Karpas-422 (cell line): ENCODE measurements at regions not wholly inside any gene's neighbourhood (a gene's known extent, or its start where the extent isn't known, plus 50 kb on each side); places are given as distances from the start of the nearest gene placed in this dataset.

Experiments used
- DNase-seq: peaks from one replicate; pipeline ENCODE4 v3.0.0-alpha.2; 2015
- H2AFZ ChIP-seq: fragments of 200-600 bp; sonication (generic); 2 replicates; pipeline ENCODE4 v1.6.1; 2014; ENCODE audit warnings: antibody characterized with exemption, low read length, mixed read lengths
- H3K27ac ChIP-seq: fragments of 200-600 bp; sonication (generic); 2 replicates; pipeline ENCODE4 v1.5.1; 2014; ENCODE audit warnings: mild to moderate bottlenecking, low read length, moderate library complexity
- H3K27me3 ChIP-seq: fragments of 200-600 bp; sonication (generic); 2 replicates; pipeline ENCODE4 v1.6.1; 2014; ENCODE audit warnings: low read length, mixed read lengths
- H3K36me3 ChIP-seq: fragments of 200-600 bp; sonication (generic); 2 replicates; pipeline ENCODE4 v1.6.1; 2014; ENCODE audit warnings: low read length, mixed read lengths; ENCODE audit not compliant: insufficient read depth
- H3K4me1 ChIP-seq: fragments of 200-600 bp; sonication (generic); 2 replicates; pipeline ENCODE4 v1.6.1; 2014; ENCODE audit warnings: mild to moderate bottlenecking, low read length, mixed read lengths
- H3K4me2 ChIP-seq: fragments of 200-600 bp; sonication (generic); 2 replicates; pipeline ENCODE4 v1.6.1; 2014; ENCODE audit warnings: low read length, low read depth, mild to moderate bottlenecking; ENCODE audit not compliant: poor library complexity, severe bottlenecking
- H3K4me3 ChIP-seq: fragments of 200-600 bp; sonication (generic); 2 replicates; pipeline ENCODE4 v1.5.1; 2014; ENCODE audit warnings: mild to moderate bottlenecking, antibody characterized with exemption, low read length, mixed read lengths
- H3K79me2 ChIP-seq: fragments of 200-600 bp; sonication (generic); 2 replicates; pipeline ENCODE4 v1.6.1; 2014; ENCODE audit warnings: mild to moderate bottlenecking, low read length, mixed read lengths
- H3K9ac ChIP-seq: fragments of 200-600 bp; sonication (generic); 2 replicates; pipeline ENCODE4 v1.6.0; 2014; ENCODE audit warnings: low read length
- H3K9me2 ChIP-seq: fragments of 200-600 bp; sonication (generic), shearing (Covaris generic); replicated peaks from 2 replicates; pipeline ENCODE4 v1.6.0; 2014; ENCODE audit warnings: mild to moderate bottlenecking, low read length, moderate library complexity; ENCODE audit not compliant: insufficient read depth
- H3K9me3 ChIP-seq: fragments of 300-700, 200-600 bp; sonication (generic); 2 replicates; pipeline ENCODE4 v1.6.1; 2014; ENCODE audit warnings: low read length, mixed read lengths
- H4K20me1 ChIP-seq: fragments of 200-600 bp; sonication (generic); 2 replicates; pipeline ENCODE4 v1.6.1; 2014; ENCODE audit warnings: mild to moderate bottlenecking, antibody characterized with exemption, low read length, low read depth; ENCODE audit not compliant: insufficient read depth

DNA sequence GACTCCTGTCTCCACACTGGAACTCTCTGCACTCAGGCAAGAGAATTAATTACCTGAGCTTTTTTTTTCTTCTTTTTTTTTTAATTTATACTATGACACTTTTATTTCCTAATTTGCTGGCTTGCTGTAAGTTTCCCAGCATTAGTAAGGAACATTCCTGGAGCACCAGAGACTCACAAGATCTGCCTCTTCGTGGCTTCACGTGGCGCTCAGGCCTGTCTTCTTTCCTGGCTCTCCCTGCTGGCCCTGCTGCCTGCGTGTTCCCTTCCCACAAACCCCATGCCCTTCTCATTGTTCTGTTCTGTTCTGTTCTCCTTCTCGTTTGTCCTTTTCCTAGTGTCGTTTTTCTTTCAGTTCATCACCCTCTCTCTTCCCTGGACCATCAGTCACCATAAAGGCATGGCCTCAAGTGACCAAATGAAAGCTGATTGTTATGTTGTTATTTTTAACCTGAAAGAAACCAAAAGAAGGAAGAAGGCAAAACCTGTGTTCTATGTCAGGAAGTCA, 591.6 kb upstream of the PFKP start:
- no peak overlapping the region for H2AFZ ChIP-seq
- H3K36me3 ChIP-seq, result no peaks in the 10 kb centered on the region
- no peaks in the 10 kb centered on the region for H4K20me1 ChIP-seq
- peaks cover 10% of the 10 kb centered on the region for H3K4me1 ChIP-seq
- H3K4me2 ChIP-seq, result no peak overlapping the region
- no peak overlapping the region for H3K4me3 ChIP-seq
- no peak overlapping the region for H3K27ac ChIP-seq
- DNase-seq, result peak; percentile 41
- H3K9me2 ChIP-seq, result no peaks in the 10 kb centered on the region
- no peaks in the 10 kb centered on the region for H3K79me2 ChIP-seq
- no peaks in the 10 kb centered on the region for H3K27me3 ChIP-seq
- H3K9me3 ChIP-seq, result no peaks in the 10 kb centered on the region
- no peak overlapping the region for H3K9ac ChIP-seq

DNA sequence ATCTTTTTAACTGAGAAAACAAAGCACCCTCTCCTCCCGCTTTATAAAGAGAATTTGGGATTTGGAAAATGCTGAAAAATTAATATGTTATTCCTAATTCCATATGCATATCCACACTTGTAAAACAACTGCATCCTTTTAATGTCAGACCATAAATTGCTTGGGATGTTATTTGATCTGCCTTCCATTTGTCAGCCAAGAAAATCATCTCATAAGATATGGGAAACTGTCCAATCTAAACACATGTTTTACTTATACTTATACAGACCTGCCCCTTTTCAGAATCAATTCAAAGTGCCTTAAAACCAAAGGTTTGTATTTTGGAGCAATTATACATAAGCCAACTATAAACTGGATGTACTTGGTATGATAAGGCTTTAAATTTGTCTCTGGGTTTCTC, 595.5 kb upstream of the PFKP start:
- Histone ChIP-seq H3K27ac (no peak overlapping the region), H3K4me2 (no peak overlapping the region), H4K20me1 (no peaks in the 10 kb centered on the region), H3K27me3 (no peaks in the 10 kb centered on the region), H3K9me3 (no peaks in the 10 kb centered on the region), H2AFZ (no peak overlapping the region), H3K4me1 (peaks cover 10% of the 10 kb centered on the region), H3K36me3 (no peaks in the 10 kb centered on the region), H3K4me3 (no peak overlapping the region), H3K9ac (no peak overlapping the region), H3K9me2 (no peaks in the 10 kb centered on the region), H3K79me2 (no peaks in the 10 kb centered on the region)
- DNase-seq, result no peak

DNA sequence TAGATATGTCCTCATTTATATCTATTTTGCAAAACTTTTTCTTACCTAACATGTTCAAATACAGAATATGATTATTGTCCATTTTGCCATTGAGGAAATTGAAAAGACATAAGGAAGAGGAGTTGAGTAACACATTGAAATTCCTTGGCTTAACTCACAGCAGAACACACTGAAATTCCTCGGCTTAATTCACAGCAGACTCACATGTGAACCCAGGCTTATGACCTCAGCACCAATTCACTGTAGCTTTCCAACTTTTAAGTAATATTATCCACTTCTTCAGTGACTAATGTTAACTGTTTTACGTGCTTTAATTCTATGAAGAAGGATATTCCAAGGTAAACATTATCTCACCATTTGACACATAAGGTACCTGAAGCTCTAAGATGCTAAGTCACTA, 597.5 kb upstream of the PFKP start:
- no peaks in the 10 kb centered on the region for H4K20me1 ChIP-seq
- H3K4me1 ChIP-seq, result peaks cover 5% of the 10 kb centered on the region
- no peak overlapping the region for H3K27ac ChIP-seq
- H3K9me3 ChIP-seq, result no peaks in the 10 kb centered on the region
- no peak overlapping the region for H3K4me3 ChIP-seq
- no peaks in the 10 kb centered on the region for H3K36me3 ChIP-seq
- no peaks in the 10 kb centered on the region for H3K9me2 ChIP-seq
- H3K79me2 ChIP-seq, result no peaks in the 10 kb centered on the region
- H3K9ac ChIP-seq, result no peak overlapping the region
- H2AFZ ChIP-seq, result no peak overlapping the region
- DNase-seq, result no peak
- H3K4me2 ChIP-seq, result no peak overlapping the region
- no peaks in the 10 kb centered on the region for H3K27me3 ChIP-seq

GRCh38 chr10:2464483-2464882, 602.9 kb upstream of the PFKP start:
- H3K79me2 ChIP-seq, result no peaks in the 10 kb centered on the region
- DNase-seq, result no peak
- H3K9me2 ChIP-seq, result no peaks in the 10 kb centered on the region
- H4K20me1 ChIP-seq, result no peaks in the 10 kb centered on the region
- no peak overlapping the region for H3K27ac ChIP-seq
- no peak overlapping the region for H3K9ac ChIP-seq
- no peak overlapping the region for H3K4me3 ChIP-seq
- H2AFZ ChIP-seq, result no peak overlapping the region
- H3K27me3 ChIP-seq, result no peaks in the 10 kb centered on the region
- peaks cover 5% of the 10 kb centered on the region for H3K4me1 ChIP-seq
- no peaks in the 10 kb centered on the region for H3K36me3 ChIP-seq
- no peaks in the 10 kb centered on the region for H3K9me3 ChIP-seq
- H3K4me2 ChIP-seq, result no peak overlapping the region

GRCh38 chr10:2463316-2463715, 604.0 kb upstream of the PFKP start:
- Histone ChIP-seq H3K27ac (no peak overlapping the region), H3K9ac (no peak overlapping the region), H3K9me3 (no peaks in the 10 kb centered on the region), H3K27me3 (no peaks in the 10 kb centered on the region), H3K4me1 (peaks cover 5% of the 10 kb centered on the region), H3K9me2 (no peaks in the 10 kb centered on the region), H3K79me2 (no peaks in the 10 kb centered on the region), H2AFZ (no peak overlapping the region), H4K20me1 (no peaks in the 10 kb centered on the region), H3K36me3 (no peaks in the 10 kb centered on the region), H3K4me2 (no peak overlapping the region), H3K4me3 (no peak overlapping the region)
- no peak for DNase-seq

- Histone ChIP-seq H2AFZ (no peak overlapping the region), H3K9me3 (no peaks in the 10 kb centered on the region), H3K9ac (no peak overlapping the region)
Measured at GRCh38 chr10:2462581-2462980, 604.8 kb upstream of the PFKP start.

DNA sequence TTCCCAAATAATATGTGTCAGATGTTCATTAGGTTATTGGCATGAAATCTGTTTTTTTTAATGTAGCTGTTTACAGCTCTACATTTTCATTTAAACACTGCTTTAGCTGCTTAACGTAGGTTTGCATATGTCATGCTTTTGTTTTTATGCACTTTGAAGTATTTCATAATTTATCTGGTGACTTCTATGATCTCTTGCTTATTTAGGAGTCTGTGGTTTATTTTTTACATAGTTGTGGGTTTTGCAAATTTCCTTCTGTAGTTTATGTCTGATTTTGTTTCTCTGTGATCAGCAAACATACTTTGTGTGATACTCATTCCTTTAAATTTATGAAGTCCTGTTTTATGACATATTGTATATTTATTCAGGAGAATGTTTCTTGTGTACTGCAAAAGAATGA, 606.5 kb upstream of the PFKP start:
- Histone ChIP-seq H3K4me3 (no peak overlapping the region), H3K27me3 (no peaks in the 10 kb centered on the region), H3K9me3 (no peaks in the 10 kb centered on the region), H3K27ac (no peak overlapping the region), H3K4me2 (no peak overlapping the region), H3K9ac (no peak overlapping the region), H3K9me2 (no peaks in the 10 kb centered on the region), H4K20me1 (no peaks in the 10 kb centered on the region), H3K79me2 (no peaks in the 10 kb centered on the region), H3K36me3 (no peaks in the 10 kb centered on the region), H3K4me1 (peaks cover under 1% of the 10 kb centered on the region; the same call in 1 of the 2 replicates), H2AFZ (no peak overlapping the region)
- no peak for DNase-seq

More at GRCh38 chr10:2462581-2462980, 604.8 kb upstream of the PFKP start:
- no peak for DNase-seq
- Histone ChIP-seq H4K20me1 (no peaks in the 10 kb centered on the region), H3K27ac (no peak overlapping the region), H3K9me2 (no peaks in the 10 kb centered on the region), H3K27me3 (no peaks in the 10 kb centered on the region), H3K4me2 (no peak overlapping the region), H3K79me2 (no peaks in the 10 kb centered on the region), H3K4me1 (peaks cover 5% of the 10 kb centered on the region), H3K4me3 (no peak overlapping the region), H3K36me3 (no peaks in the 10 kb centered on the region)

DNA sequence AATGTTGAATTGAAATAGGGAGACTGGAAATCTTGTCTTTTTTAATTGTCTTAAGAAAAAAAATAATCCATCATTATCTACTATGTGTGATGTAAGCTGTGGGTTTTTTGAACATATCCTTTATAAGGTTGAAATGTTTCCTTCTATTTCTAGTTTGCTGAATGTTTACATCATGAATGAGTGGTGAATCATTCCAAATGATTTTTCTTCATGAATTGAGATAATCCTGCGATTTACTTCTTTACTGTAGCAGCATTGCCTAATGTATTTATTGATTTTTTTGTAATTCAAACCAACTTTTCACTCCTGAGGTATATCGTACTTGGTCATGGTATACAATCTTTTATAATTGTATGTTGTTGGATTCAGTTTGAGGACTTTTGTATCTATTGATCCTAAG, 607.6 kb upstream of the PFKP start:
- no peaks in the 10 kb centered on the region for H3K4me1 ChIP-seq
- no peaks in the 10 kb centered on the region for H3K27me3 ChIP-seq
- no peaks in the 10 kb centered on the region for H3K36me3 ChIP-seq
- H4K20me1 ChIP-seq, result no peaks in the 10 kb centered on the region
- DNase-seq, result no peak
- H3K9me3 ChIP-seq, result no peaks in the 10 kb centered on the region
- H2AFZ ChIP-seq, result no peak overlapping the region
- H3K27ac ChIP-seq, result no peak overlapping the region
- H3K4me2 ChIP-seq, result no peak overlapping the region
- no peaks in the 10 kb centered on the region for H3K79me2 ChIP-seq
- no peaks in the 10 kb centered on the region for H3K9me2 ChIP-seq
- H3K4me3 ChIP-seq, result no peak overlapping the region
- no peak overlapping the region for H3K9ac ChIP-seq

DNA sequence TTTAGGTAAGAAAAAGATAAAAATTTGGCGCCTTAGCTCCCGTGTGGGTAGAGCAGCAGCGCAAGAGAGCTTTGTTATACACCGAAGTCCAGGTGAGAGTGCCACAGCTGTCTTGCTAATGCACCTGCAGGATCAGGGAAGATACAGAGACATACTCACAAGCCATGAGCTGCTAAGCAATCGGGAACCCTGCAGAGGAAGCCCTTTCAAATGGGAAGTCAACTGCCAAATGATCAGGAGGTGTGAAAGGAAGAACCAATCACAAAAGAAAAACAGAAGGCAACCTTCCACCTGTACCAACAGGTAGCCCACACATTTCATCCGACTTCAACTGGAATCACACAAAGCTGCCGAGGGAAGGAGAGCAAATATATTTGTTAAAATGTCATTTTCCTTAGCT, 610.5 kb upstream of the PFKP start:
- H3K27ac ChIP-seq, result no peak overlapping the region
- no peaks in the 10 kb centered on the region for H3K27me3 ChIP-seq
- H3K4me3 ChIP-seq, result no peak overlapping the region
- H3K4me1 ChIP-seq, result no peaks in the 10 kb centered on the region
- no peak overlapping the region for H3K9ac ChIP-seq
- no peak overlapping the region for H3K4me2 ChIP-seq
- no peaks in the 10 kb centered on the region for H4K20me1 ChIP-seq
- H3K9me3 ChIP-seq, result no peaks in the 10 kb centered on the region
- no peak for DNase-seq
- H3K9me2 ChIP-seq, result no peaks in the 10 kb centered on the region
- H3K79me2 ChIP-seq, result no peaks in the 10 kb centered on the region
- no peaks in the 10 kb centered on the region for H3K36me3 ChIP-seq
- H2AFZ ChIP-seq, result no peak overlapping the region
